Skeletal muscle cell (primary cell): ENCODE measurements at regions not wholly inside any gene's neighbourhood (a gene's known extent, or its start where the extent isn't known, plus 50 kb on each side); places are given as distances from the start of the nearest gene placed in this dataset.

Experiments
- DNase-seq: peaks from one replicate; pipeline ENCODE4 v3.0.0-alpha.2; 2010; ENCODE audit warnings: low read depth
- H3K4me3 ChIP-seq: 2 replicates; pipeline ENCODE4 v1.5.1; 2011; ENCODE audit warnings: low read depth, mild to moderate bottlenecking, control low read depth, low read length, moderate library complexity

DNA sequence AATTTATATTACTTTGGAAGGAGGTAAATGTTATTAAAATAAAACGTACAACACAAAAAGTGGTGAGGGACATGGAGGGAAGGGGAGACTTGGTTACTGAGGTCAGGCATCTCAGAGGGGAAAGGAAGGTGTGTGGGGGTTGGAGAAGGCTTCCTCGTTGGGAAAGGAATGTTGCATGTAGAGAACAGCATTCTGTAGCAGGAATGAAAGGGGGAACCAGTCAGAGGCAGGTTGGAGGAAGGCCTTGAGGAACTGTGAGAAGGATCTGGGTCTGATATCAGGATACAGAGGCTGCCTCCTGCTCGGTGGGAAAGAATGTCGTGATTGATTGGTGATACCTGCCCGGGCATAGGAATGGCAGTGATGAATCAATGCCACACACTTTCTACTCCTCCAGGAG lies 103.3 kb upstream of the ZFHX3 start:
- H3K4me3 ChIP-seq: no peak overlapping the region
- DNase-seq: no peak

GRCh38 chr16:73150786-73151185 lies 102.9 kb upstream of the ZFHX3 start:
- no peak for DNase-seq
- no peak overlapping the region for H3K4me3 ChIP-seq

DNA sequence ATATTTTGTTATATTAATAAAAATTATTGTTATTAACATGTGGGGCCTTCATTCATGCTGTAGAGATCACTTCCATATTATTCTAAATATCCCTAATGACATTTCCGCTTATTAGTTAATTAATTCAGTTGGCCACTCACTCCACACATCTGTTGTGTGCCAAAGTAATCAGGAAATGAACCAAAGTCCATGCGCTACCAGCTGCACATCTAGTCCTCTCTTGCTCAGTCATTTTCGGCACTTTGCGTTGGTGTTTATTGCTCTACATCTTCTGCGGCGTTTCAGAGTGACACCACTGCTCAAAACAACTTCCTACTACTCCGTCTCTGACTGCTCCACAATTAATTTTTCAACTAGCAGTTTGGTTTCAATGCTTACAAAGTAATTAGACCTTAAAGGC lies 101.4 kb upstream of the ZFHX3 start:
- H3K4me3 ChIP-seq: no peak overlapping the region
- DNase-seq: no peak

DNA sequence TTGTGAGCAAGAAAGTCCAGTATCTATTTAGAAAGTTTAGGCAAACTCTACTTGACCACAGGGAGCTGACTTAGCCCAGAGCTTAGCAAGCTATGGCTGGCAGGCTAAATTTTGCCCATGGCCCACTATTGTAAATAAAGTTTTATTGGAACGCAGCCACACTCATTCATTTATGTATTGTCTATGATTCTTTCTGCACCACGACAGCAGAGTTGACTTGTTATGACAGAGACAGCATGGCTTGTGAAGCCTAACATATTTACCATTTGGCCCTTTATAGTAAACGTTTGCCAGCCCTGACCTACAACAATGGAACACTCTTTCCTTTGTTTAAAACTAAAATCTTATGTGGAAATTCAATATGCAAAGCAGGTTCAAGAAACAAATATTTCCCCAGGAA lies 100.0 kb upstream of the ZFHX3 start:
- no peak for DNase-seq
- H3K4me3 ChIP-seq: no peak overlapping the region

DNA sequence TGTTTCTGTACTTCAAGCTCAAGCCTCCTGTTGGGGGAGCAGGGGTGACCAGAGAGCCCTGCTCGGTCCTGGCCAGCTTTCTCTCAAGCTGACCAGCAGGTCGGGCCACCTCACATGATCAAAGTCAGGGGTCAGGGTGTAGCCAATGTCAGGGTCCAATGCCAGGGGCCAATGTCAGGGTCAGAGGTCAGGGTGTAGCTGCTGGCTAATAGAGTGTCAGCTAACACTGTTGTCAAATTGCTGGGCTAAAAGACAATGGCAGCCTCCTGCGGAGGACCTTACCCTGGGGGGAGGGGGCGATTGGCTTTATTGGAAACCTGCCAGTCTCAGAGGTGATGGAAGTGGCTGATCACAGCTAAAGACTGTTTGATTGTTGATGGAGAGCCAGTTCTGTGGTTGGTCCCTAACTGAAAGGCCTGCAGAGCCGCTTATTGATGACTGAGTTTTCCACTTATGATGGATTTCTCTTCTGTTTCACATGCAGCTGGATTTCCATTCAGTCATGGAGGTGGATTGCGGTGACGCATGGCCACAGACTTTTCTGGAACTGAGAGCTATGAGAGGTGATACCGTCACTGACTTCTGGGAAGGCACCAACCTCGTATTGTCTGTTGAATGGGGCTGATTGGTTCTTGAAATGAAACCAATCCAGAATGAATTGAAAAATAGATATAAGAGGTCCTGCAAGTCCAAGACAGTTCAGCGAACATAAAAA lies 97.4 kb upstream of the ZFHX3 start:
- no peak for DNase-seq

DNA sequence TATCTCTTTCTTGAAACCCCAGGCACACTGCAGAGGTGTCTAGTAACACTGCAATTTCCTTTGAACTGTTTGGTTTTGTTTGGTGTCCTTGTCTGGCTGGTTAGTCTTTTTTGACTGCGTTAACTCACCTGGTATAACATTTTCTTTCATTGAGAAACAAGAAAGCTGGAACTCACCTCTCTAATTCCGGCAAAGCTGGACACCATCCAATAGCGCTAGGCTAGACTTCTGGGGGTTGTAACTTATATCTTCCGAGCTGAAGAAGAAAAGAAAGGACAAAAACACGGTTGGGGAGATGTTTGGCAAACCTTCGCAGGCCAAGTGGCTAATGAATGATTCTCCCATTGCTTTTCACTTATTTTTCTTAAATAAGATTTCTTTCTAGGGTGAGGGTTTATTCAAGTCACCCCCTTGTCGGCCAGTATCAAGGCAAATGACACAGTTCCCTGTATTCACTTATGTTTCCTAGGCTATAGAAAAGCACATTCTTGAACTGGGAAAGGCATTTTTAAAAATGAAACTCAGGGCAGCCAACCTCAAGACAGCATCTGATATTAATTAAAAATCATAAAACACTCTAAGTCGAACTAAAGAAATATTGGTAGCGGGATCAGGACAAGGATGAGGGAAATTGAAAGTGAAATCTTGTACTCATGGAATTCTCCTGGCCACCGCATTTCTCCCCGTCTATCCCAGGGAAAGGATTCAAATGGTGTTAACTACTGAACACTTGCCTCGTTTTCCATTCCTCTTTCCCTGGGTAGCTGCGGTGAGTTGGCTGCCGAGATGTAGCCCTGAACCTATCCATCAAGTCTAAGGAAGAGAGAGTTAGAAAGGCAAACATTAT lies 95.9 kb upstream of the ZFHX3 start:
- H3K4me3 ChIP-seq: peak overlapping the region; percentile 37
- no peak for DNase-seq

More for the DNA sequence above, 97.4 kb upstream of the ZFHX3 start:
- no peak overlapping the region for H3K4me3 ChIP-seq

- no peak overlapping the region for H3K4me3 ChIP-seq
- DNase-seq: no peak
Measured at GRCh38 chr16:73143002-73143401, 95.1 kb upstream of the ZFHX3 start.

DNA sequence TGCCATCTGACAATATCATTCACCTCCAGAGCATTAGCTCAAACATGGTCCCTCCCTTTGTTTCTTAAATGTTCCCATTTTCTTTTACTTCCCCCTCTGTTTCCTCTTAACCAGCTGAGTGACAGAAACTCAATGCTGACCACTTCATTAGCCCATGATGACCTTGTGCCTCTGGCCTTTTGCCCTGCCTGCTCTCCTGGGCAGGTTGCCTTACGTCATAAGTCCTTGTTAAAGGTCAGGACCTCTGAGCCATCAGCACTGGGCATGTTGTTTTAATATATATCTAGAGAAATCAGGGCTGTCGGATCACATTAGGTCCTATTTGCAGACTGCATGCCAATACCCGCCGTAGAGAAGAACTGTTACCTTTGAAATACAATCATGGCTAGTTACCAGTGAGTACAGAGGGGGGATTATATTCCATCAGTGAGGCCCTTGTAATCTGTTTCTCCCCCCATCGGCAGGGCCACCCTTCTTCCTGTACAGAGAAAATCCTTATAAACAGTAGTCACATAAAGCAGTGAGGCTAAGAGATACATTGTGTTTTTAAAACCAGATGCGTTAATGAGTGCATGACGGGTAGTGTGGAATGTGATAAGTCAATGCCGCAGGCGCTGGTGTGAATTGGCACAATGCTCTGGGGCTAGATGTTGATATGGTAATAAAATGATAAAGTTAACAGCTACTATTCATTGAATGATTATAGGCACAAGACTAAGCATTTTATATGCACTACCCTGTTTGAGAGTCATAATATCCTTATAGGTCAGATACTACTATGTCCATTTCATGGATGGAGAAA lies 94.3 kb upstream of the ZFHX3 start:
- H3K4me3 ChIP-seq: no peak overlapping the region
- no peak for DNase-seq

DNA sequence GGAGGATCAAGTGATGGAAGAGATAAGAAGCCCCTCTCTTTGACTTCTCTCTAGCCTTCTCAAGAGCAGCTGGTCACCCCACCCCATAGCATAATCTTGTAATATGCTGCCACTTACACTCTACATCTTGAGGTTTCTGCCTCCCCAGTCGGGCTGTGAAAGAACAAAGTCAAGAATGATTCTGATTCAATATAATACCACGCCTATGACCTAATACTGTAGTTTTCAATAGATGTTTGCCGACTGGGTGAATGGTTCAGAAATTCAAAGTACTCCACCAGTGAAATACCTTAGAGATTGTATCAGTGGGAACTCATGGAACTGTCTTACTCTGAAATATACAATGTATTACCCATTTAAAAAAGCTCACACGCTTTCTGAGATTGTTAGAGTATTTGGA lies 93.0 kb upstream of the ZFHX3 start:
- no peak for DNase-seq
- H3K4me3 ChIP-seq: no peak overlapping the region

- no peak for DNase-seq
- no peak overlapping the region for H3K4me3 ChIP-seq
Measured at GRCh38 chr16:73131156-73131862, 83.4 kb upstream of the ZFHX3 start.

GRCh38 chr16:73129455-73129854 lies 81.5 kb upstream of the ZFHX3 start:
- H3K4me3 ChIP-seq: no peak overlapping the region
- no peak for DNase-seq

GRCh38 chr16:73126525-73126853 lies 78.6 kb upstream of the ZFHX3 start:
- H3K4me3 ChIP-seq: no peak overlapping the region
- DNase-seq: peak; percentile 94

- no peak overlapping the region for H3K4me3 ChIP-seq
Measured at GRCh38 chr16:73125850-73126524, 78.1 kb upstream of the ZFHX3 start.

DNA sequence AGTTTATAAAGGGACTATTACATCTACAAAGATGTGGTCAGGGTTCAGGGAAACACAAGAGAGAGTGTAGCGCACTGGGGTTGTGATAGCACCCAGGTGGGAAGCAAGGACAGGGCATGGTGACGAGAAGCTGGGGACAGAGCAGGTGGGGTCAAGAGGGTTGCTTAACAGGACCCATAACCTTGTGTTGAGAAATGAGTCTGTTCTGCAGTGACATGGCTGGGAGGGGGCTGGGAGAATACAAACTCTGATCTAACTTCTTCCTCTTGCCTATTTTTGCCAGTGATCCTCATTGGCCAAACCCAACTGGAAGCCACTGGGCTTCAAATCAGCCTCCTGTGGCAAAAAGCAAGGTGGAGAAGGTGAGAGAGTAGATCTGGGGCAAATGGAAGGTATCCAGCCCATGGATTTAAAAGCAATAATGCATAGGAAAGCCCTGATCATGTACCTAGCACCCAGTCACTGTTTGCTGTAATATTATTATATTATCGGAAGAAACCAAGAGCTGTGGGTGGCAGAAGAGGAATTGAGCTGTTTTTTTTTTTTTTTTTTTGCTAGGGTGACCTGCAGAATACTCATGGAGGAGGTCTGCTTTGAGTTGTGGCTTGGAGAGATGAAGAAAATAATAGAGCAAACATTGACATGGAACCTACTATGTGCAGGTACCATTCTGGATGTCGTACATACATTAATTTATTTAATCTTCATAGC lies 76.9 kb upstream of the ZFHX3 start:
- H3K4me3 ChIP-seq: no peak overlapping the region
- no peak for DNase-seq

More at GRCh38 chr16:73125850-73126524, 78.1 kb upstream of the ZFHX3 start:
- DNase-seq: peak; percentile 59

DNA sequence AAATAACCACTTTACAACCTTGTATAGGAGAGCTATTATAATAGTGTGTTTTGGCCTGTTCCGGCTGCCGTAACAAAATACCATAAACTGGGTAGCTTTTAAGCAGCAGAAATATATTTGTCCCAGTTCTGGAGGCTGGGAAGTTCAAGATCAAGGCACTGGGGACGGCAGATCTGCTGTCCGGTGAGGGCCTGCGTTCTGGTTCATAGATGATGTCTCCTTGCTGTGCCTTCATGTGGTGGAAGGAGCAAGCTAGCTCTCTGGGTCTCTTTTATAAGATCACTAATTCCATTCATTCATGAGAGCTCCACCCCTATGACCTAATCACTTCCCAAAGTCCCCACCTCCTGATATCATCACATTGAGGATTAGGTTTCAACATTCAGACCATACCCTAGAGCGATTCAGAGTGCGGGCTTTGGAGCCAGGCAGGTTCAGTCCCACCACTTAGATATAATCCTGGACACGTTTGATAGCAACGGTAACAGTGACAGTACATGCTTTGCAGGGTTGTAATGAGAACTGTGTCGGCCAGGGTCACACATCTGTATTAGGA lies 76.2 kb upstream of the ZFHX3 start:
- H3K4me3 ChIP-seq: no peak overlapping the region
- DNase-seq: no peak

- H3K4me3 ChIP-seq: no peak overlapping the region
- no peak for DNase-seq
Measured at GRCh38 chr16:73122604-73123391, 74.9 kb upstream of the ZFHX3 start.

- no peak overlapping the region for H3K4me3 ChIP-seq
- no peak for DNase-seq
Measured at GRCh38 chr16:73116576-73116975, 68.6 kb upstream of the ZFHX3 start.
